ENCODE measurements at regions not wholly inside any gene's neighbourhood (a gene's known extent, or its start where the extent isn't known, plus 50 kb on each side); places are given as distances from the start of the nearest gene placed in this dataset.
"Not testable (repeated sequence)": the region's sequence is repeated elsewhere in the genome, so short reads cannot be mapped to it uniquely, and the experiment has no call there.

- DNase-seq (ENCODE audit: low spot score), result no peak
- TF ChIP-seq CTCF (IDR thresholded peaks at IDR 0.05; ENCODE audit: extremely low read depth, missing control alignments), result no peak
Observed at GRCh38 chr6:131336596-131336995, 201.3 kb downstream of the AKAP7 start.

DNA sequence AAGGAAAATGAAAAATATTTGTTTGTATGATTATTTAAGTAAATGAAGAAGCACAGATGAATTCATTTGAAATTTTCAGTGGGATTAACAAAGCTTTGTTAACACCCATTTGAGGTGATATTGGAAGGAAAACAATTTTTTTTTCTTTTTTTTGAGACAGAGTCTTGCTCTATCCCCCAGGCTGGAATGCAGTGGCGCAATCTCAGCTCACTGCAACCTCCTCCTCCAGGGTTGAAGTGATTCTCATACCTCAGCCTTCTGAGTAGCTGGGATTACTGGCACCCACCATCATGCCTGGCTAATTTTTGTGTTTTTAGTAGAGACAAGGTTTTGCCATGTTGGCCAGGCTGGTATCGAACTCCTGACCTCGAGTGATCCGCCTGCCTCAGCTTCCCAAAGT lies 211.6 kb downstream of the AKAP7 start:
- DNase-seq (ENCODE audit: low spot score), result not testable (repeated sequence)

DNA sequence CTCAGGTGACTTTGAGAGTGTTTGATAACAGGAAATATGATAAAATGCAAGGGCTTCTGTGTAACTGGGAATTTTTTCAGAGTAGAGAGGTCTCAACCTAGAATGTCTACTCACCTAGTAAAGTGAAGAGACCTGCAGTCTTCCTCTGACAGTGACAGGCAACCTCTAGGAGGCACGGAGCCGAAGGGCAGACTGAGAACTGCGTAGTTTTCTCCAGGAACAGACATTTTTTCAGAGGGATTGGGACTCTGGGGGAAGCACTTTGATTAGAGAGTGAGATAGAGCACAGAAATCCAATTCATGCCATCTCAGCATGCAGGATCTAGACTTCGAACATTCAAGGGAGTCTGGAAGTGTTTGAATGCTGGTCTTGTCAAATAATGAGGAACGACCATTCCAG lies 213.3 kb downstream of the AKAP7 start:
- no peak for TF ChIP-seq CTCF (IDR thresholded peaks at IDR 0.05; ENCODE audit: extremely low read depth, missing control alignments)
- DNase-seq (ENCODE audit: low spot score), result no peak

- DNase-seq (ENCODE audit: low spot score), result no peak
- TF ChIP-seq CTCF (IDR thresholded peaks at IDR 0.05; ENCODE audit: extremely low read depth, missing control alignments), result no peak
Observed at GRCh38 chr6:131349199-131349598, 213.9 kb downstream of the AKAP7 start.

DNA sequence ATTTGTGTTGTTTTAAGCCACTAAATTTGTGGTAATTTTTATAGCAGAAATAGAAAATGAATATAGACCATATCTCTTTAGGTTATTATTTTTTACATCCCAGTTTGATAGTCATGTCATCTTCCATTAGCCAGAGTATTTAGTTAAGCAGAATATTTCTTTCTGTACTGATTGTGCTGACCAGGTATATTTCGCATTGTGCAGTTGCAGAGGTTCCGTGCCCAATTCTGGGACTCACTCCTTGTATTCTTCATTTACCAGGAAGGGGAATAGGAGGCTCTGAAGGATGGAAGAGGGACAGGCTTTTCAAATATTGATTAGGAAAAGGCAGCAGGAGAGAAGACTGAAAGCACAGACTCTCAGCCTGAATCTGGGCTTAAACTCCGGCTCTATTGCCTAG lies 217.8 kb downstream of the AKAP7 start:
- no peak for TF ChIP-seq CTCF (IDR thresholded peaks at IDR 0.05; ENCODE audit: extremely low read depth, missing control alignments)
- no peak for DNase-seq (ENCODE audit: low spot score)

DNA sequence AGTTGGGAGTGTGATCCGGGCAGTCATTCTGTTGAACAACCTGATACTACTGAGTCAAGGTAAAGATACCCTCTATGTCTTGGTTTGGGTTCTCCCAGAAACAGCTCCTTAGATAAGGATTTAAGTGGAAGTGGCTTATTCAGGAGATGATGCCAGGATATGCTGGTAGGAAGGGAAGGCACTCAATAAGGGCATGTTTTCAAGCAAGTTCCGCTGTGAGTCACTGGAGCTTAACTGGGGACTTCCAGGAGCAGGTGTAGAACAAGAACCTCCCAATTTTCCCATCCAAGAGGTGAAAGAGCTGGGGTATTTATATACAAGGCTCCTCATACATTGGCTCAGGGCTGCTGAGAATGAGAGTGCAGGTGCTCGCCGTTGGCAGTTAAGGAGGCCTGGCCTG lies 218.6 kb downstream of the AKAP7 start:
- no peak for TF ChIP-seq CTCF (IDR thresholded peaks at IDR 0.05; ENCODE audit: extremely low read depth, missing control alignments)
- no peak for DNase-seq (ENCODE audit: low spot score)

GRCh38 chr6:131354356-131354755 lies 218.7 kb upstream of the ARG1 start:
- no peak for TF ChIP-seq CTCF (IDR thresholded peaks at IDR 0.05; ENCODE audit: extremely low read depth, missing control alignments)
- no peak for DNase-seq (ENCODE audit: low spot score)

DNA sequence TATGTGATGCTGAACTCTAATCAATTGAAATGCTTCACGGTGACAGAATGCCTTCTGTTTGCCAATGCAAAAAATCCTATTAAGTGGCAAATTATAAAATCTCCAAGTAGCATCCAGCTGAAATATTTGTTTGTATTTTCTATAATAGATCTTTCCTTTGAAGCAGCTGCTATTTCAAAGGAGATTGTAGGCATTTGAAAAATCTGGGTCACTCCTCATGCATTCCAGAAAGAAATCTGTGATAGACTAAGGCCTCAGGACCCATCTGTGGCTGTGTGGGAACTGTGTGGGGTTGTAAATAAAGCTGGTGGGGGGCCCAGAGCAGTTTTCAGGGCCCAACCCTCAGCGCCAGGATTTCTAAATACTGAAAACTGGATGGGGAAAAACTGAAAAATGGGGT lies 216.9 kb upstream of the ARG1 start:
- TF ChIP-seq CTCF (IDR thresholded peaks at IDR 0.05; ENCODE audit: extremely low read depth, missing control alignments), result no peak
- no peak for DNase-seq (ENCODE audit: low spot score)
